LNCAP (cell line): ENCODE measurements at regions not wholly inside any gene's neighbourhood (a gene's known extent, or its start where the extent isn't known, plus 50 kb on each side); places are given as distances from the start of the nearest gene placed in this dataset.

Source experiments
- CTCF ChIP-seq: fragments of 450-650 bp; IDR thresholded peaks from 2 replicates; pipeline ENCODE4 v1.5.1; 2017; ENCODE audit warnings: mild to moderate bottlenecking

GRCh38 chr1:56409112-56409691 lies 170.2 kb downstream of the PLPP3 start:
- TF ChIP-seq CTCF = peak; percentile 57

- no peak for TF ChIP-seq CTCF
Observed at GRCh38 chr1:56406821-56407220, 172.5 kb downstream of the PLPP3 start.

- TF ChIP-seq CTCF = no peak
Observed at GRCh38 chr1:56404561-56405030, 174.8 kb downstream of the PLPP3 start.

GRCh38 chr1:56404066-56404465 lies 175.3 kb downstream of the PLPP3 start:
- TF ChIP-seq CTCF = no peak

- TF ChIP-seq CTCF = no peak
Observed at GRCh38 chr1:56403321-56403720, 176.0 kb downstream of the PLPP3 start.

GRCh38 chr1:56401191-56401590 lies 178.2 kb downstream of the PLPP3 start:
- no peak for TF ChIP-seq CTCF

GRCh38 chr1:56400526-56400925 lies 178.8 kb downstream of the PLPP3 start:
- no peak for TF ChIP-seq CTCF

- TF ChIP-seq CTCF = no peak
Observed at GRCh38 chr1:56399795-56400194, 179.6 kb downstream of the PLPP3 start.
